WTC11 (cell line): ENCODE measurements at regions not wholly inside any gene's neighbourhood (a gene's known extent, or its start where the extent isn't known, plus 50 kb on each side); places are given as distances from the start of the nearest gene placed in this dataset.

ENCODE experiments used
- CDX4 ChIP-seq: fragments of 250-450 bp; sonication (Bioruptor Pico); IDR thresholded peaks from 2 replicates; pipeline ENCODE4 v1.9.0; 2021; ENCODE audit warnings: moderate library complexity, mild to moderate bottlenecking, inconsistent platforms, borderline replicate concordance
- MXD4 ChIP-seq: fragments of 250-450 bp; sonication (Bioruptor Pico); IDR thresholded peaks from 2 replicates; pipeline ENCODE4 v1.8.0; 2021; ENCODE audit warnings: mild to moderate bottlenecking, moderate library complexity, borderline replicate concordance

DNA sequence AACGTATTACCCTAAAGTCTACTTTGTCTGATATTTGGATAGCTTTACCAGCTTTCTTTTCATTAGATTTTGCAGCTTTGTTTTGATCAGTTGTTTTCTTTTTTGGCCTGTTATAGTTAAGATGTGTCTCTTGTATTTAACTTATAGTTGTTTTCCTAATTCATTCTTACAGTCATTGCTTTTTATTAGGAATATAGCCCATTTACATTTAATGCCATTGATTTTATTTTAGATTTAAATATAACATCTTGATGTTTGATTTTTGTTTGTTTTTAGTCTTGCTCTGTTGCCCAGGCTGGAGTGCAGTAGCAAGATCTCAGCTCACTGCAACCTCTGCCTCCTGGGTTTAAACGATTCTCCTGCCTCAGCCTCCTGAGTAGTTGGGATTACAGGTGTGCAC lies 215.9 kb upstream of the HDAC4 start:
- TF ChIP-seq MXD4: no peak
- no peak for TF ChIP-seq CDX4
